GM23248 (cell line): ENCODE measurements at regions not wholly inside any gene's neighbourhood (a gene's known extent, or its start where the extent isn't known, plus 50 kb on each side); places are given as distances from the start of the nearest gene placed in this dataset.

Experiments
- DNase-seq: peaks from one replicate; pipeline ENCODE4 v3.0.0-alpha.2; 2015
- H2AFZ ChIP-seq: fragments of 200-600 bp; sonication (generic); 2 replicates; pipeline ENCODE4 v1.6.1; 2016; ENCODE audit warnings: antibody characterized with exemption
- H3F3A ChIP-seq: fragments of 200-600 bp; sonication (generic); 2 replicates; pipeline ENCODE4 v1.6.1; 2016; ENCODE audit warnings: mild to moderate bottlenecking, antibody characterized with exemption, mixed run types; ENCODE audit not compliant: insufficient read depth
- H3K27ac ChIP-seq: fragments of 200-600 bp; sonication (generic); 2 replicates; pipeline ENCODE4 v1.5.1; 2016; ENCODE audit warnings: mild to moderate bottlenecking
- H3K27me3 ChIP-seq: fragments of 200-600 bp; sonication (generic); replicated peaks from 2 replicates; pipeline ENCODE4 v1.6.1; 2016; ENCODE audit warnings: mild to moderate bottlenecking; ENCODE audit not compliant: insufficient read depth
- H3K36me3 ChIP-seq: fragments of 200-600 bp; sonication (generic); 2 replicates; pipeline ENCODE4 v1.6.1; 2016; ENCODE audit warnings: low read depth, mild to moderate bottlenecking
- H3K4me1 ChIP-seq: fragments of 200-600 bp; sonication (generic); 2 replicates; pipeline ENCODE4 v1.6.1; 2016; ENCODE audit warnings: mild to moderate bottlenecking; ENCODE audit not compliant: insufficient read depth
- H3K4me2 ChIP-seq: fragments of 200-600 bp; sonication (generic); one replicate; pipeline ENCODE4 v1.6.1; 2016; ENCODE audit warnings: mild to moderate bottlenecking; ENCODE audit not compliant: unreplicated experiment
- H3K4me3 ChIP-seq: fragments of 200-600 bp; sonication (generic); 2 replicates; pipeline ENCODE4 v1.5.1; 2016; ENCODE audit warnings: mild to moderate bottlenecking
- H3K79me2 ChIP-seq: fragments of 200-600 bp; sonication (generic); 2 replicates; pipeline ENCODE4 v1.6.1; 2016; ENCODE audit warnings: mild to moderate bottlenecking; ENCODE audit not compliant: insufficient read depth
- H3K9ac ChIP-seq: fragments of 200-600 bp; sonication (generic); 2 replicates; pipeline ENCODE4 v1.6.1; 2016; ENCODE audit warnings: mild to moderate bottlenecking
- H3K9me2 ChIP-seq: fragments of 200-600 bp; sonication (generic); 2 replicates; pipeline ENCODE4 v1.6.1; 2016; ENCODE audit warnings: mixed run types, mild to moderate bottlenecking, moderate library complexity; ENCODE audit not compliant: insufficient read depth
- H3K9me3 ChIP-seq: fragments of 200-600 bp; sonication (generic); one replicate; pipeline ENCODE4 v1.6.1; 2017; ENCODE audit warnings: low read depth
- H4K20me1 ChIP-seq: fragments of 200-600 bp; sonication (generic); 2 replicates; pipeline ENCODE4 v1.6.0; 2016; ENCODE audit not compliant: insufficient read depth
- EZH2 ChIP-seq: fragments of 200-600 bp; sonication (generic); IDR thresholded peaks from 2 replicates; pipeline ENCODE4 v1.6.1; 2018; ENCODE audit warnings: antibody characterized with exemption, mild to moderate bottlenecking; ENCODE audit not compliant: insufficient read depth, poor library complexity, severe bottlenecking
- EZH2phosphoT487 ChIP-seq: fragments of 200-600 bp; sonication (generic); IDR thresholded peaks from 2 replicates; pipeline ENCODE4 v1.6.1; 2018; ENCODE audit warnings: antibody characterized with exemption, moderate library complexity, mild to moderate bottlenecking, low read depth; ENCODE audit not compliant: insufficient read depth
- WGBS, 2 experiments: methylation state at CpG; one replicate each; pipeline ENCODE4 v1.1.6; 2015 to 2017; ENCODE audit warnings: low lambda C conversion rate in 2 of 2, low coverage in 1 of 2; ENCODE audit errors: missing lambda C conversion rate in 2 of 2; 5-methylcytosine and 5-hydroxymethylcytosine counted together
- in situ Hi-C: fragments of 300-500 bp; cut with MboI; formaldehyde crosslinking; loops from 2 replicates; pipeline ENCODE4 v1.15.0; 2020

DNA sequence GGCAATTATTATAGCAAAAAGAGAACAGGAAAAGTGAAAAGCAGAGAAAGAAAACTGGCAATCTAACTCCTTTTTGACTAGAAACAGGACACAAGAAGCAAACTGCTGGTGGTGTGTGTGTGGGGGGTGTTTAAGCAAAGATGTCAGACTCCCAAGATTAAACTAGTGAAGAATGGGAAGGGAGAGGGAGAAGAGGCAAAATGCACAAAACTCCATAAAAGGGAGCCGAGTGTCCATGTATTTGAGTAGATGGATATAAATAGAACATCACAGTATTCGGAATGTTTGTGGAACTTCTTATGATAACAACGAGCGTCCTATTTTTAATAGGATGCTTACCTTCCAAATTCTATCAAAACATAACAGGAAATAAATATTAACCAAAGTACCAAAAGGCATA is 179.8 kb upstream of the TRIB2 start:
- Histone ChIP-seq H3K27me3 (no peaks in the 10 kb centered on the region), H3K36me3 (no peaks in the 10 kb centered on the region), H3K4me1 (peaks cover 26% of the 10 kb centered on the region), H2AFZ (no peak overlapping the region), H3K9me3 (no peaks in the 10 kb centered on the region), H3K27ac (no peak overlapping the region), H4K20me1 (no peaks in the 10 kb centered on the region), H3K79me2 (no peaks in the 10 kb centered on the region), H3K4me2 (no peak overlapping the region), H3K9ac (no peak overlapping the region), H3K4me3 (no peak overlapping the region), H3K9me2 (no peaks in the 10 kb centered on the region), H3F3A (peaks cover 27% of the 10 kb centered on the region)
- 99% methylated on average over 4 of the region's 4 CpGs for WGBS, 2 experiments
- in situ Hi-C loops = no loop called here
- no peak for DNase-seq
- TF ChIP-seq EZH2 = no peak
- TF ChIP-seq EZH2phosphoT487 = no peak

GRCh38 chr2:12538138-12538694 is 178.5 kb upstream of the TRIB2 start:
- 95 to 98% methylated on average over 3 of the region's 3 CpGs for WGBS, 2 experiments
- DNase-seq = no peak
- in situ Hi-C loops = no loop called here

GRCh38 chr2:12539336-12539735 is 177.4 kb upstream of the TRIB2 start:
- H3K4me1 ChIP-seq = peaks cover 21% of the 10 kb centered on the region
- no peaks in the 10 kb centered on the region for H3K36me3 ChIP-seq
- 95% methylated on average over 9 of the region's 9 CpGs for WGBS, 2 experiments

More at GRCh38 chr2:12538138-12538694, 178.5 kb upstream of the TRIB2 start:
- Histone ChIP-seq H3K9me2 (no peaks in the 10 kb centered on the region), H3K9ac (no peak overlapping the region), H3K9me3 (no peaks in the 10 kb centered on the region), H3K27ac (no peak overlapping the region), H3K27me3 (no peaks in the 10 kb centered on the region), H3F3A (peaks cover 22% of the 10 kb centered on the region), H3K4me2 (no peak overlapping the region), H4K20me1 (no peaks in the 10 kb centered on the region), H3K4me1 (peaks cover 24% of the 10 kb centered on the region), H3K79me2 (no peaks in the 10 kb centered on the region), H3K4me3 (no peak overlapping the region), H2AFZ (no peak overlapping the region), H3K36me3 (no peaks in the 10 kb centered on the region)
- TF ChIP-seq EZH2phosphoT487 = no peak
- no peak for TF ChIP-seq EZH2

GRCh38 chr2:12539776-12540562 is 176.8 kb upstream of the TRIB2 start:
- in situ Hi-C loops = no loop called here
- no peak overlapping the region for H2AFZ ChIP-seq

More at GRCh38 chr2:12539336-12539735, 177.4 kb upstream of the TRIB2 start:
- no peak overlapping the region for H3K4me2 ChIP-seq
- no peak for TF ChIP-seq EZH2
- no peak for TF ChIP-seq EZH2phosphoT487
- peaks cover 19% of the 10 kb centered on the region for H3F3A ChIP-seq
- H3K9me3 ChIP-seq = no peaks in the 10 kb centered on the region
- no peaks in the 10 kb centered on the region for H3K9me2 ChIP-seq
- no peak overlapping the region for H3K4me3 ChIP-seq
- no peak for DNase-seq
- no peaks in the 10 kb centered on the region for H3K79me2 ChIP-seq
- H3K9ac ChIP-seq = no peak overlapping the region
- no peaks in the 10 kb centered on the region for H4K20me1 ChIP-seq
- H3K27me3 ChIP-seq = no peaks in the 10 kb centered on the region
- in situ Hi-C loops = no loop called here
- H3K27ac ChIP-seq = no peak overlapping the region
- no peak overlapping the region for H2AFZ ChIP-seq

More at GRCh38 chr2:12539776-12540562, 176.8 kb upstream of the TRIB2 start:
- H3K4me3 ChIP-seq = no peak overlapping the region
- no peaks in the 10 kb centered on the region for H3K27me3 ChIP-seq
- no peaks in the 10 kb centered on the region for H4K20me1 ChIP-seq
- no peaks in the 10 kb centered on the region for H3K9me3 ChIP-seq
- H3K9me2 ChIP-seq = no peaks in the 10 kb centered on the region
- H3K27ac ChIP-seq = no peak overlapping the region
- H3K9ac ChIP-seq = no peak overlapping the region
- H3K79me2 ChIP-seq = no peaks in the 10 kb centered on the region
- no peaks in the 10 kb centered on the region for H3K36me3 ChIP-seq
- no peak overlapping the region for H3K4me2 ChIP-seq
- WGBS, 2 experiments = 91% methylated on average over 10 of the region's 10 CpGs
- no peak for TF ChIP-seq EZH2phosphoT487
- TF ChIP-seq EZH2 = no peak
- H3K4me1 ChIP-seq = peaks cover 18% of the 10 kb centered on the region
- H3F3A ChIP-seq = peaks cover 18% of the 10 kb centered on the region
- DNase-seq = no peak
